Fibroblast of skin of scalp (primary cell): ENCODE measurements at regions not wholly inside any gene's neighbourhood (a gene's known extent, or its start where the extent isn't known, plus 50 kb on each side); places are given as distances from the start of the nearest gene placed in this dataset.
"Not testable (repeated sequence)": the region's sequence is repeated elsewhere in the genome, so short reads cannot be mapped to it uniquely, and the experiment has no call there.

Source experiments
- DNase-seq: peaks from one replicate; pipeline ENCODE4 v3.0.0-alpha.2; 2013

- DNase-seq: no peak
Observed at GRCh38 chr5:171714851-171715250, 70.8 kb upstream of the SMIM23 start.

- no peak for DNase-seq
Observed at GRCh38 chr5:171715551-171715950, 70.1 kb upstream of the SMIM23 start.

GRCh38 chr5:171720086-171720485 is 65.5 kb upstream of the SMIM23 start:
- DNase-seq: no peak

GRCh38 chr5:171721464-171721863 is 64.2 kb upstream of the SMIM23 start:
- DNase-seq: no peak

GRCh38 chr5:171724468-171725204 is 61.0 kb upstream of the SMIM23 start:
- DNase-seq: peak; percentile 33

- DNase-seq: no peak
Observed at GRCh38 chr5:171725205-171725601, 60.4 kb upstream of the SMIM23 start.

GRCh38 chr5:171726819-171727218 is 58.8 kb upstream of the SMIM23 start:
- DNase-seq: not testable (repeated sequence)

GRCh38 chr5:171728686-171729085 is 56.9 kb upstream of the SMIM23 start:
- no peak for DNase-seq
